Liver (tissue), 8 donors: ENCODE measurements at regions not wholly inside any gene's neighbourhood (a gene's known extent, or its start where the extent isn't known, plus 50 kb on each side); places are given as distances from the start of the nearest gene placed in this dataset.

Experiments used
- DNase-seq: peaks from one replicate; pipeline ENCODE4 v3.0.0-alpha.2; 2017; ENCODE audit warnings: low spot score
- H3K27ac ChIP-seq, 2 donors: one replicate each; pipeline ENCODE4 v1.7.0; 2013; ENCODE audit warnings: inconsistent platforms in 2 of 2, low read length in 2 of 2, control low read depth in 1 of 2, low read depth in 1 of 2, mild to moderate bottlenecking in 1 of 2
- H3K27me3 ChIP-seq, 4 donors: one replicate each; pipeline versions ENCODE4 v1.6.1 to v1.7.0; 2013; ENCODE audit warnings: low read length in 3 of 4, inconsistent platforms in 1 of 4, mild to moderate bottlenecking in 1 of 4, moderate library complexity in 1 of 4; ENCODE audit not compliant: control insufficient read depth in 4 of 4, insufficient read depth in 4 of 4
- H3K36me3 ChIP-seq, 4 donors: one replicate each; pipeline versions ENCODE4 v1.6.1 to v1.7.0; 2013; ENCODE audit warnings: low read length in 3 of 4, mild to moderate bottlenecking in 3 of 4, low read depth in 1 of 4, moderate library complexity in 1 of 4; ENCODE audit not compliant: control insufficient read depth in 4 of 4, insufficient read depth in 3 of 4
- H3K4me1 ChIP-seq, 4 donors: one replicate each; pipeline versions ENCODE4 v1.6.1 to v1.7.0; 2013; ENCODE audit warnings: low read length in 3 of 4, mild to moderate bottlenecking in 3 of 4, moderate library complexity in 1 of 4; ENCODE audit not compliant: control insufficient read depth in 4 of 4, insufficient read depth in 4 of 4
- H3K4me3 ChIP-seq, 3 donors: one replicate each; pipeline versions ENCODE4 v1.6.1 to v1.7.0; 2013; ENCODE audit warnings: low read length in 3 of 3, control low read depth in 1 of 3, low read depth in 1 of 3, mild to moderate bottlenecking in 1 of 3
- H3K9ac ChIP-seq, 2 donors: one replicate each; pipeline ENCODE4 v1.7.0; 2013; ENCODE audit warnings: low read length in 2 of 2, mild to moderate bottlenecking in 2 of 2, moderate library complexity in 2 of 2, control low read depth in 1 of 2, low read depth in 1 of 2
- H3K9me3 ChIP-seq, 4 donors: one replicate each; pipeline versions ENCODE4 v1.6.1 to v1.7.0; 2013; ENCODE audit warnings: low read length in 3 of 4; ENCODE audit not compliant: control insufficient read depth in 4 of 4
- ATF3 ChIP-seq: IDR thresholded peaks from 2 replicates; pipeline ENCODE4 v1.6.1; 2016; ENCODE audit warnings: antibody characterized with exemption
- EGR1 ChIP-seq, 2 donors: IDR thresholded peaks; 2 replicates each; pipeline ENCODE4 v1.6.1; 2016 to 2018; ENCODE audit warnings: antibody characterized with exemption in 2 of 2, low read depth in 2 of 2
- FOXA1 ChIP-seq: IDR thresholded peaks from 2 replicates; pipeline ENCODE4 v1.6.1; 2016; ENCODE audit warnings: antibody characterized with exemption
- FOXA2 ChIP-seq: IDR thresholded peaks from 2 replicates; pipeline ENCODE4 v1.6.1; 2016; ENCODE audit warnings: antibody characterized with exemption
- GABPA ChIP-seq, 2 donors: IDR thresholded peaks in 1 of 2; conservative IDR thresholded peaks in 1 of 2; 2 replicates each; pipeline ENCODE4 v1.6.1; 2016; ENCODE audit warnings: antibody characterized with exemption in 2 of 2, mild to moderate bottlenecking in 1 of 2, moderate library complexity in 1 of 2
- HNF4A ChIP-seq, 2 donors: conservative IDR thresholded peaks; 2 replicates each; pipeline ENCODE4 v1.6.1; 2016; ENCODE audit warnings: antibody characterized with exemption in 2 of 2, mild to moderate bottlenecking in 2 of 2
- JUND ChIP-seq, 2 donors: IDR thresholded peaks; 2 replicates each; pipeline ENCODE4 v1.6.1; 2016; ENCODE audit warnings: antibody characterized with exemption in 2 of 2
- NR2F2 ChIP-seq: IDR thresholded peaks from 2 replicates; pipeline ENCODE4 v1.6.1; 2016; ENCODE audit warnings: antibody characterized with exemption
- REST ChIP-seq: IDR thresholded peaks from 2 replicates; pipeline ENCODE4 v1.6.1; 2016; ENCODE audit warnings: antibody characterized with exemption, mild to moderate bottlenecking
- RXRA ChIP-seq, 2 donors: IDR thresholded peaks; 2 replicates each; pipeline ENCODE4 v1.6.1; 2017 to 2018; ENCODE audit warnings: antibody characterized with exemption in 2 of 2, mild to moderate bottlenecking in 1 of 2
- SP1 ChIP-seq: IDR thresholded peaks from 2 replicates; pipeline ENCODE4 v1.6.1; 2018; ENCODE audit warnings: antibody characterized with exemption, mild to moderate bottlenecking
- YY1 ChIP-seq: IDR thresholded peaks from 2 replicates; pipeline ENCODE4 v1.6.1; 2016; ENCODE audit warnings: antibody characterized with exemption, mild to moderate bottlenecking
- WGBS: extraction: QIAGEN DNeasy Blood & Tissue Kit; methylation state at CpG from one replicate; pipeline ENCODE4 v1.1.7; 2013; 5-methylcytosine and 5-hydroxymethylcytosine counted together
- TF ChIP-seq, protein P1 (sequence below): IDR thresholded peaks from 2 replicates; pipeline ENCODE4 v1.6.1; 2016; ENCODE audit warnings: antibody characterized with exemption
- TF ChIP-seq, protein P2 (sequence below): fragments of 150-350 bp; IDR thresholded peaks from 2 replicates; pipeline ENCODE4 v1.5.1; 2017; ENCODE audit warnings: improper control_type of control experiment, low read depth, low read length; ENCODE audit not compliant: missing input control
- TF ChIP-seq, protein P3 (sequence below): IDR thresholded peaks from 2 replicates; pipeline ENCODE4 v1.6.1; 2016; ENCODE audit warnings: antibody characterized with exemption
- donor health status: healthy.
- donor health status: healthy.
- donor health status: healthy.
- donor health status: healthy.
- donor health status: healthy.

GRCh38 chr14:84894254-84894653 lies 635.7 kb upstream of the FLRT2 start:
- no peak overlapping the region for H3K27ac ChIP-seq
- H3K9me3 ChIP-seq = no peaks in the 10 kb centered on the region
- no peak for DNase-seq
- TF ChIP-seq SP1 = no peak
- no peak for TF ChIP-seq FOXA2
- no peak for TF ChIP-seq FOXA1
- no peak for TF ChIP-seq ATF3
- TF ChIP-seq EGR1 (IDR thresholded peaks at IDR 0.05; ENCODE audit: low read depth in 2 of 2) = no peak
- no peak for TF ChIP-seq HNF4A (conservative IDR thresholded peaks at IDR 0.05)
- no peak for TF ChIP-seq NR2F2
- TF ChIP-seq, protein P1, sequence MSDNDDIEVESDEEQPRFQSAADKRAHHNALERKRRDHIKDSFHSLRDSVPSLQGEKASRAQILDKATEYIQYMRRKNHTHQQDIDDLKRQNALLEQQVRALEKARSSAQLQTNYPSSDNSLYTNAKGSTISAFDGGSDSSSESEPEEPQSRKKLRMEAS = no peak
- TF ChIP-seq JUND (IDR thresholded peaks at IDR 0.05) = no peak
- TF ChIP-seq, protein P2, sequence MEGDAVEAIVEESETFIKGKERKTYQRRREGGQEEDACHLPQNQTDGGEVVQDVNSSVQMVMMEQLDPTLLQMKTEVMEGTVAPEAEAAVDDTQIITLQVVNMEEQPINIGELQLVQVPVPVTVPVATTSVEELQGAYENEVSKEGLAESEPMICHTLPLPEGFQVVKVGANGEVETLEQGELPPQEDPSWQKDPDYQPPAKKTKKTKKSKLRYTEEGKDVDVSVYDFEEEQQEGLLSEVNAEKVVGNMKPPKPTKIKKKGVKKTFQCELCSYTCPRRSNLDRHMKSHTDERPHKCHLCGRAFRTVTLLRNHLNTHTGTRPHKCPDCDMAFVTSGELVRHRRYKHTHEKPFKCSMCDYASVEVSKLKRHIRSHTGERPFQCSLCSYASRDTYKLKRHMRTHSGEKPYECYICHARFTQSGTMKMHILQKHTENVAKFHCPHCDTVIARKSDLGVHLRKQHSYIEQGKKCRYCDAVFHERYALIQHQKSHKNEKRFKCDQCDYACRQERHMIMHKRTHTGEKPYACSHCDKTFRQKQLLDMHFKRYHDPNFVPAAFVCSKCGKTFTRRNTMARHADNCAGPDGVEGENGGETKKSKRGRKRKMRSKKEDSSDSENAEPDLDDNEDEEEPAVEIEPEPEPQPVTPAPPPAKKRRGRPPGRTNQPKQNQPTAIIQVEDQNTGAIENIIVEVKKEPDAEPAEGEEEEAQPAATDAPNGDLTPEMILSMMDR = no peak
- 23% methylated on average over 1 of the region's 1 CpG for WGBS
- no peak overlapping the region for H3K4me3 ChIP-seq
- H3K9ac ChIP-seq = no peak overlapping the region
- no peaks in the 10 kb centered on the region for H3K4me1 ChIP-seq
- no peaks in the 10 kb centered on the region for H3K36me3 ChIP-seq
- H3K27me3 ChIP-seq = peaks cover 0 to 2% (median 0%) of the 10 kb centered on the region in 4 donors

DNA sequence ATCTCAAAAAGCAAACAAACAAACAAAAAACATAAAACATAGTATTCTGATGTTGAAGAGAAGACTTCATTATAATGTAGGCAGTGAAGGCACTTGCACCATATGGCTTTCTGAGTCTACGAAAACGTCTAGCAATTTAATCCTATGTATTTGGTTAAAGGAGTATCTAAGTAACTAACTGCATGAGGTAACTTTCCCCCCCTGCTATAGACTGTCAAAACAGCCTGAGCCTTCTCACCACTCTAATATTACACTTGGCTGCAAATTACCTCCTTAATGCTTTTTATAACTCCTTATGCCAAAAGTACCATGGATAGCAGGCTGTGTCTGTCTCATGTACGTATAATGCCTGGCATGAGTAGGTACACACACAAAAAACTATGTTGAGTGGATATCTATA lies 607.6 kb upstream of the FLRT2 start:
- no peak overlapping the region for H3K9ac ChIP-seq
- WGBS = 73% methylated on average over 3 of the region's 3 CpGs
- H3K27me3 ChIP-seq = peaks cover 0 to 2% (median 0%) of the 10 kb centered on the region in 4 donors
- no peak for DNase-seq
- no peaks in the 10 kb centered on the region for H3K4me1 ChIP-seq
- H3K27ac ChIP-seq = no peak overlapping the region
- no peak overlapping the region for H3K4me3 ChIP-seq
- TF ChIP-seq, protein P3, sequence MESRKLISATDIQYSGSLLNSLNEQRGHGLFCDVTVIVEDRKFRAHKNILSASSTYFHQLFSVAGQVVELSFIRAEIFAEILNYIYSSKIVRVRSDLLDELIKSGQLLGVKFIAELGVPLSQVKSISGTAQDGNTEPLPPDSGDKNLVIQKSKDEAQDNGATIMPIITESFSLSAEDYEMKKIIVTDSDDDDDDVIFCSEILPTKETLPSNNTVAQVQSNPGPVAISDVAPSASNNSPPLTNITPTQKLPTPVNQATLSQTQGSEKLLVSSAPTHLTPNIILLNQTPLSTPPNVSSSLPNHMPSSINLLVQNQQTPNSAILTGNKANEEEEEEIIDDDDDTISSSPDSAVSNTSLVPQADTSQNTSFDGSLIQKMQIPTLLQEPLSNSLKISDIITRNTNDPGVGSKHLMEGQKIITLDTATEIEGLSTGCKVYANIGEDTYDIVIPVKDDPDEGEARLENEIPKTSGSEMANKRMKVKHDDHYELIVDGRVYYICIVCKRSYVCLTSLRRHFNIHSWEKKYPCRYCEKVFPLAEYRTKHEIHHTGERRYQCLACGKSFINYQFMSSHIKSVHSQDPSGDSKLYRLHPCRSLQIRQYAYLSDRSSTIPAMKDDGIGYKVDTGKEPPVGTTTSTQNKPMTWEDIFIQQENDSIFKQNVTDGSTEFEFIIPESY = no peak
- TF ChIP-seq GABPA (IDR thresholded peaks at IDR 0.05 in 1 of 2, conservative IDR thresholded peaks at IDR 0.05 in 1 of 2) (no peak), NR2F2 (no peak), RXRA (IDR thresholded peaks at IDR 0.05) (no peak), JUND (IDR thresholded peaks at IDR 0.05) (no peak), SP1 (no peak)
- H3K36me3 ChIP-seq = no peaks in the 10 kb centered on the region
- no peaks in the 10 kb centered on the region for H3K9me3 ChIP-seq

- Histone ChIP-seq H3K27me3 (peaks cover 0 to 2% (median 0%) of the 10 kb centered on the region in 4 donors), H3K36me3 (no peaks in the 10 kb centered on the region), H3K9ac (no peak overlapping the region), H3K4me1 (no peaks in the 10 kb centered on the region), H3K4me3 (no peak overlapping the region), H3K9me3 (no peaks in the 10 kb centered on the region), H3K27ac (no peak overlapping the region)
- TF ChIP-seq YY1 (no peak), EGR1 (IDR thresholded peaks at IDR 0.05; ENCODE audit: low read depth in 2 of 2) (no peak), REST (no peak)
- TF ChIP-seq, protein P1 = no peak
- WGBS = 88% methylated on average over 1 of the region's 1 CpG
- no peak for DNase-seq
Observed at GRCh38 chr14:84926656-84927055, 603.3 kb upstream of the FLRT2 start.
